Progenitor cell of endocrine pancreas (in vitro differentiated cells): ENCODE measurements at regions not wholly inside any gene's neighbourhood (a gene's known extent, or its start where the extent isn't known, plus 50 kb on each side); places are given as distances from the start of the nearest gene placed in this dataset.

Experiments used
- DNase-seq: peaks from one replicate; pipeline ENCODE4 v3.0.0; 2021; ENCODE audit warnings: low spot score; ENCODE audit not compliant: unreplicated experiment
- H3K27ac Mint-ChIP-seq: 2 replicates; pipeline ENCODE4 v1.8.0; 2021; ENCODE audit warnings: mild to moderate bottlenecking, moderate library complexity, mixed read lengths
- H3K27me3 Mint-ChIP-seq: 2 replicates; pipeline ENCODE4 v1.8.0; 2021; ENCODE audit warnings: mixed read lengths
- H3K36me3 Mint-ChIP-seq: 2 replicates; pipeline ENCODE4 v1.8.0; 2022; ENCODE audit warnings: mixed read lengths; ENCODE audit not compliant: insufficient read depth
- H3K4me1 Mint-ChIP-seq: 2 replicates; pipeline ENCODE4 v1.8.0; 2021; ENCODE audit warnings: low read depth, mixed read lengths
- H3K4me3 Mint-ChIP-seq: 2 replicates; pipeline ENCODE4 v1.8.0; 2021; ENCODE audit warnings: low read depth, mild to moderate bottlenecking, moderate library complexity, mixed read lengths
- H3K9me3 Mint-ChIP-seq: 2 replicates; pipeline ENCODE4 v1.8.0; 2021; ENCODE audit warnings: low read depth, mixed read lengths
- CTCF ChIP-seq: fragments of 200-600 bp; sonication (generic); IDR thresholded peaks from one replicate; pipeline ENCODE4 v1.5.0; 2021; ENCODE audit warnings: antibody characterized with exemption, mild to moderate bottlenecking; ENCODE audit not compliant: unreplicated experiment

- Mint-ChIP-seq H3K4me1 (peaks cover 8% of the 10 kb centered on the region), H3K4me3 (no peak overlapping the region), H3K36me3 (no peaks in the 10 kb centered on the region), H3K27ac (no peak overlapping the region), H3K27me3 (peaks cover 47% of the 10 kb centered on the region), H3K9me3 (no peaks in the 10 kb centered on the region)
- DNase-seq, result no peak
- no peak for TF ChIP-seq CTCF
Measured at GRCh38 chr10:130642926-130643325, 506.7 kb downstream of the GLRX3 start.

GRCh38 chr10:130647341-130647740, 511.1 kb downstream of the GLRX3 start:
- H3K36me3 Mint-ChIP-seq, result no peaks in the 10 kb centered on the region
- no peak for DNase-seq
- no peak for TF ChIP-seq CTCF
- H3K27ac Mint-ChIP-seq, result no peak overlapping the region
- peaks cover 35% of the 10 kb centered on the region for H3K27me3 Mint-ChIP-seq
- H3K9me3 Mint-ChIP-seq, result no peaks in the 10 kb centered on the region
- no peak overlapping the region for H3K4me3 Mint-ChIP-seq
- peaks cover 8% of the 10 kb centered on the region for H3K4me1 Mint-ChIP-seq

DNA sequence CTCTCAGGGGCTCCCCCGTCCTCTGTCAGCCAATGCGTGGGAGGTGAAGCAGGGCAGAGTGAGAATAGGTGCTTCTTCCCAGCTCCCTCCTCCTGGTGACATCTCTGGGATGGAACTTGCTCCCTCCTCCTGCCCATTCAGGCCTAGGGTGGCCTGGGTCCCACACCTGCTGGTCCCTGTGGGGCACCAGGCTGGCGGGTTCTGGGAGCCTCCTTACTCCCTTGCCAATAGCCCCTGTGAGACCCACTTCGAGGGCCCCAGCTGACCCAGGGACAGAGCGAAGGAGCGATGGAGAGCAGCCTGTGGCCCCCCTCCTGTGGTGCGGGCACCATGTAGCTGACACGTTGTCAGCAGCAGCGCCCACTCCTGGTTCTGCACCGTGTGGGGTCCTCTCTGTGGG, 512.6 kb downstream of the GLRX3 start:
- no peak for TF ChIP-seq CTCF
- Mint-ChIP-seq H3K4me3 (no peak overlapping the region), H3K36me3 (no peaks in the 10 kb centered on the region), H3K4me1 (peaks cover 8% of the 10 kb centered on the region), H3K27ac (no peak overlapping the region), H3K9me3 (no peaks in the 10 kb centered on the region), H3K27me3 (peaks cover 30% of the 10 kb centered on the region)
- DNase-seq, result no peak

DNA sequence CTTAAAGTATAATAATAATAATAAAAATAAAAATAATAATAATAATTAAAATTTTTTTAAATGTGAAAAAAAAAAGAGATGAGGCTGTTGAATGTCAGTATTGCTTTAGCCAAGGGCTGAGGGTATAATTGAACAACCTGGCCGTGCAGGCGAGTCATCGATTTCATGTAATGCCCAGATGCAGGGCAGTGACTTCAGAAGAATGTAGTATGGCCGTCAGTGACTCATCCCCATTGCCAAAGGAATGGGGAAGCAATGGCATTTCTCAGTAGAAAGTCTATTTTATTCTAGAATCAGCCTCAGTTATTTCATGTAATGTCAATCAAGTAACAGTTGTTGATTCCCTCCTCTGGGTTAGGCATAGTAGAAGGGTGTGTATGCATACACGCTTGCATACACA, 516.4 kb downstream of the GLRX3 start:
- H3K27me3 Mint-ChIP-seq, result peaks cover 30% of the 10 kb centered on the region
- DNase-seq, result no peak
- peaks cover 3% of the 10 kb centered on the region for H3K4me1 Mint-ChIP-seq
- no peaks in the 10 kb centered on the region for H3K36me3 Mint-ChIP-seq
- H3K4me3 Mint-ChIP-seq, result no peak overlapping the region
- no peak overlapping the region for H3K27ac Mint-ChIP-seq
- H3K9me3 Mint-ChIP-seq, result no peaks in the 10 kb centered on the region
- TF ChIP-seq CTCF, result no peak

DNA sequence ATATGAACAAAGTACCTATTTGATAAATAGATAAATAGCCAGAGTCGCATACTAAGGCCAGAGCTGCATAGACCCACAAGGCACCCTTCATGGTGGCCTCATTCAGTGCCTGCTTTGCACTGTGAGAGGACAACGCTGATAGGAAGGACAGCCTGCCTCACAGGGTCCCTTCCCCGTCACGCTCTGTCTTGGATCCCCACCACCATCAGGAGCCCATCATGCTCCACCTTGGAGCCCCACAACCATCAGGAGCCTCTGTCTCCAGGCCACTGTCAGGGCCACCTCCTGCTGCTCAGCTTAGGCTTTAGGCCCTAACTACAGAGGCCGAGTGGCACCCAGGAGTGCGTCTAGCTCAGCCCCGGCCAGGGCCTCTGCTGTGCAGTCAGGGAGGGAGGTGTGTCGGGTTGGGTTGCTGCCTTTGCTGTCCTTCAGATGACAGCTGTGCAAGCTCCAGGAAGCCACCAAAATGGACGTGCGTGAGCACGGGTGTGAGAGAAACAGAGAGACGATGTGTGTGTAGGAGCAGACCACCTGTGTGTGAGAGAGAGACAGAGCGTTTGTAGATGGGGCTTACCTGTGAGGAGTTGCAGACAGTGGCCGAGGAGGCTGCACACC, 516.9 kb downstream of the GLRX3 start:
- H3K27ac Mint-ChIP-seq, result no peak overlapping the region
- H3K4me1 Mint-ChIP-seq, result no peaks in the 10 kb centered on the region
- H3K27me3 Mint-ChIP-seq, result peaks cover 35% of the 10 kb centered on the region
- TF ChIP-seq CTCF, result no peak
- H3K36me3 Mint-ChIP-seq, result no peaks in the 10 kb centered on the region
- H3K9me3 Mint-ChIP-seq, result no peaks in the 10 kb centered on the region
- no peak overlapping the region for H3K4me3 Mint-ChIP-seq
- no peak for DNase-seq
